NCI-H446 treated with DMSO at 0.1 percent for 48 hours (cell line): ENCODE measurements at regions not wholly inside any gene's neighbourhood (a gene's known extent, or its start where the extent isn't known, plus 50 kb on each side); places are given as distances from the start of the nearest gene placed in this dataset.

Experiments
- DNase-seq: peaks from one replicate; lab custom pipeline; 2025; lab: John Stamatoyannopoulos, UW

DNA sequence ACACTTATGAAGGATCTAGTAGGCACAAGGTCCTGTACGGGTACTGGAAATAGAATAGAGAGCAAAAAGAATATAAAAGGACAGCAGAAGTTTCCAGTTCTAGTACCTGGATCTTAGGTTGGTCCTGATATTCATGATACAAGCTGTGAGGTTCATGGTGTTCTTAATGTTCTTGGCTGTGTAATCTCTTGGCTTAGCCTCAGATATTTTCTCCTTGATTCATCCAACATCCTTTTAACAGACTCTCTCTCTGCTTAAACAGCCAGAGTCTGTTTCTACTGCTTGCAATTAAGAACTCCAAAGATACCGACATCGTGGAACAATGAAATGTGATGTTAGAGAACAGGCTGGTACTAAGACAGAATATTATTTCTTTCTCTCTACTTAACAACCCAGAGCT, 49.9 kb downstream of the CNTN3 start:
- no peak for DNase-seq

- no peak for DNase-seq
Measured at GRCh38 chr3:74562558-74563269, 51.7 kb downstream of the CNTN3 start.

- DNase-seq, result no peak
Measured at GRCh38 chr3:74561881-74562280, 52.6 kb downstream of the CNTN3 start.

DNA sequence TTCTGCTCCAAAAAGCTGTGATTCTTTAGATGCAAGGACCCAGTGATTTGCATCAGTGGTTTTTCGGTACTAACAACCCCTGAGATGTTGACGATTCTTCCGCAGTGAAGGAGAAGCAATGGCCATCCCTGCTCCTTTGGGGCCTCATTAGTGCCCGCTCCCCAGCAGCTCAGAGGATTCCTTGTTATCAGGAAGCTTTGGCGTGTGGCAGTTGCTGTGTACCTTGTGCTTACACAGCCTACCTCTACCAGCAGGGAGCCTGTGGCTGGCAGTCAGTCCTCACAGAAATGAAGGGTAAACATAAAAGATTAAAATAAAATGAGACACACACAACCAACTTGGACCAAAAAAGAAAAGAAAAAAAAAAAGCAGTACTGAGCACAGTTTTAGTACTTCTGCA, 55.2 kb downstream of the CNTN3 start:
- DNase-seq, result no peak

DNA sequence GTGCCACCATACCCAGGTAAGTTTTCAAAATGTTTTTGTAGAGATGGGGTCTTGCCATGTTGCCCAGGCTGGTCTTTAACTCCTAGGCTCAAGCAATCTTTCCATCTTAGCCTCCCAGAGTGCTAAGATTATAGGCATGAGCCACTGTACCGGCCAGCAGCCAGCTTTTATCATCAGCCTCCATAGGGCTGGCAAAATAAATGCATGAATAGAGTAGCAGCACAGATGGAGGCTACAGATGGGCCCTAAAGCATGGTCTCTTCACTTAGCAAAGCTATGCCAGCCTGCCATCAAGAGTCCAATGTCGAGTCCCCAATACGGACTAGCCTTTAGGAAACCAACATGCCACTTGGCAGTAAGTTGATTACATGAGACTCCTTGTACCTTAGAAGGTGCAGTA, 63.8 kb downstream of the CNTN3 start:
- peak; percentile 41 for DNase-seq

GRCh38 chr3:74546426-74546825, 68.0 kb downstream of the CNTN3 start:
- DNase-seq, result no peak

DNA sequence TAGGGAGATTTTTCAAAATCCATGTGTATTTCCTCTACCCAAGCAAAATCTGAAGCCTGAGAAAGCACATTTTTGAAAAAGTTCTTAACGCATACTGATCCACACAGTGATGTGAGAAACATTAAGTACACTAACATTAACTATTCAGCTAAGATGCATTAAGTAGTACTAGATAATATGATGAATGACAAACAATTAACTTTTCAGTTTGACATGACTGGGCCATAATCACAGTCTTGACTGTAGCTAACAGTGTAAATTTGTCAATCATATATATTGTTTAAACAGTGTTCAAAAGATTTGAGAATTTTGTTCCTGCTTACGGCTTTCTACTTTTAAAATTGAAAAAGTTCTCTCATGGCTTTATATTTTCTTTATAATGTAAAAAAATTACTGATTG, 72.0 kb downstream of the CNTN3 start:
- no peak for DNase-seq

- peak; percentile 5 for DNase-seq
Measured at GRCh38 chr3:74539876-74540275, 74.6 kb downstream of the CNTN3 start.

DNA sequence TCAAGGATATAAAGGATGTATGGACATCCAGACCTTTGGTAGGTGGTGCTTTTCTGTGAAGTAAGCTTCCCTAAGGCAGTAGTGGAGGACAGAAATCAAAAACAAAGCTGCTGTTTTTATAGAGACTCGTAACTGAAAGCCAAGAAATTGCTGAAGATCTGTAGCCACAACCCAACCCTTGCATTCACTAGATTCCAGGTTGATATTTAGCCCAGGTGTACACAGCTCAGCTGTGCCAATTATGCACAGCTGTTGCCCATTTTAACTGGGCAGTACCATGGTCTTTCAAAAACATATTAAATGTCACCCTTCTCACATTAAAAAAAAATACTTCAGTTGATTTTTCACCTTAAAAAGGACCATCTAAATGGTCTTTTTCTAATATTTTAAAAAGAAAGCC, 75.8 kb downstream of the CNTN3 start:
- DNase-seq, result no peak

DNA sequence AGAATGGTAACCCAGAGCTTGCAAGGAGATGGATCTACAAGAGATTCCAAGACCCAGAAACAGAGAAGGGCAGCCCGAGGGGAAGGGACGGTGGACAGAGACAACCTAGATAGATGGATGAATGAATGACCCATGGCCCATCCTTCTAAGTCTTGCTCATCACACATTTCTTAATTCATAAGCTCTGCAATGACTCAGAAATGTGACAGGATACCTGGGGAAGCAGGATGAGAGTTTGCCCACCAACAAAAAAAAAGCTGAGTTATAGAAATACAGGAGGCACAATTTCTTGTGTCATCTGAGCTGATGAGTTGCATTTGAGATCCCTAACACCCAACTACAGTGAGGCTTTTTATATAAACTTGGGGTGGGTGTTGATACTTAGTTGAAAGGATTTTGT, 76.6 kb downstream of the CNTN3 start:
- DNase-seq, result no peak

DNA sequence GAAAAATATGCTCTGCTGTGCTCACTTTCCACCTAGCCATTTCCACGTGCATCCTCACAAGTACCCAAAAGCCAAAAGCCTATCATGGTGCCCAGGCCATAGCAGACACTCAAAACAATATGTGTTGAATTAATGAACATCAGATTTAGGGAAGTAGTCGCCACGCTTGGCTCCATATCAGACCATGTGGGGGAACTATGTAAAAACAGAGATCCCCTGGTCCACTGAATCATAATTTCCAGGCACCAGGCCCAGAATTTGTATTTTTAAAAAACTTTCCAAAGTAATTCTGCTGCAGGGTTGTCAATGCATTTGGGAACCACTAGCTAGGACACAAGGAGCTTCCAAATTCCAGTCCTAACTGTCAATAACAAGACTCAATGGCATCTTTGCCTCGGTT, 77.3 kb downstream of the CNTN3 start:
- DNase-seq, result peak; percentile 52

DNA sequence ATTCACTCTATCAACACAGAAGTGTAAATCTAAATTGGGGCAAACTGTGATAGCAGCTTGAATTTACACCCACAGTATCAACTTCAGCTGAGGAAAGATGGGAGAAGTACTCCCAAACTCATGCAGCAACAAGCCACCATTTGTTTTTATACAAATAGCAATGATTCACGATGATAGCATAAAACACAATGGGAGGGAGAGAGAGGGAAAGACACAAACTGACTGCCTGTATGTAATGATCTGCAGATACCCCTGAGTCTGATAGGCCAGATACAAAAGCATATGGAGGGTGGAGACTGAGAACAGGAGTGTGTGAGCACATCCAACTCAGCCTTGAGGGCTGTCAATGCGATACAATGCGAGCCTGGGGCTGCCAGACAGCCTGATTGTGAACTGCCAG, 79.2 kb downstream of the CNTN3 start:
- no peak for DNase-seq

- DNase-seq, result no peak
Measured at GRCh38 chr3:74534611-74535010, 79.8 kb downstream of the CNTN3 start.

DNA sequence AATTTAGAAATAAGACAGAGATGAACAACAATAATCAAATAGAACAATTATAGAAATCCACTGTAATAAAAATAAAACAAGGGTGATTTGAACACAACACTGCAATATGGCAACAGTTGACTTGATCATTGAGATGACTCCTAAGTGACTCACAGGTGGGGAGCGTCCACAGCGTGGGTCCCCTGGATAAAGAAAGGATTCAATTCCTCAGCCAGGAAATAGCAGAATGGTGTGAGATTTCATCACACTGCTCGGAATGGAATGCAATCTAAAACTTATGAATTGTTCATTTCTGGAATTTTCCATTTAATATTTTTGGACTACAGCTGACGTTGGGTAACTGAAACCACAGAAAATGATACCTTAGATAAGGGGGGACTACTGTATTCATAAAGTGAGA, 82.0 kb downstream of the CNTN3 start:
- DNase-seq, result no peak

- no peak for DNase-seq
Measured at GRCh38 chr3:74531491-74531890, 83.0 kb downstream of the CNTN3 start.

GRCh38 chr3:74529145-74529544, 85.3 kb downstream of the CNTN3 start:
- no peak for DNase-seq

GRCh38 chr3:74527566-74527965, 86.9 kb downstream of the CNTN3 start:
- DNase-seq, result no peak

- DNase-seq, result no peak
Measured at GRCh38 chr3:74523811-74524210, 90.6 kb downstream of the CNTN3 start.

DNA sequence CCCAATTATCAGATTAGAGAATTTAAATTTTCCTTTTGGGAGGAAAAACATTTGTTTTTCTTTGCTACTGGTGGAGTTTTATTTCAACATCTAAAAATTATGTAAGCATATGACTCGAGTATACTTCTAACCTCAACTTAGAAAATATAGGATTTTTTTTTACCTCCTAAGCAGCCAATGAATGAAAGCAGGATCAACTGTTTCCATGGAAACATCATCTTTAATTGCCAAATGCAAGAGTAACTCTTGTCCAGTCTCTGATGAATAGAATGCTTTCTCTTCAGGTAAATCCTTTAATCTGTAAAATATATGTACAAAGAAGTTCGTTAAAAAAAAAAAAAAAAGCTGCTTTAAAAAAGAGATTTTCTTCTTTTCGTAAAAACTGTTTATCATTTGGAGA, 93.6 kb downstream of the CNTN3 start:
- no peak for DNase-seq

DNA sequence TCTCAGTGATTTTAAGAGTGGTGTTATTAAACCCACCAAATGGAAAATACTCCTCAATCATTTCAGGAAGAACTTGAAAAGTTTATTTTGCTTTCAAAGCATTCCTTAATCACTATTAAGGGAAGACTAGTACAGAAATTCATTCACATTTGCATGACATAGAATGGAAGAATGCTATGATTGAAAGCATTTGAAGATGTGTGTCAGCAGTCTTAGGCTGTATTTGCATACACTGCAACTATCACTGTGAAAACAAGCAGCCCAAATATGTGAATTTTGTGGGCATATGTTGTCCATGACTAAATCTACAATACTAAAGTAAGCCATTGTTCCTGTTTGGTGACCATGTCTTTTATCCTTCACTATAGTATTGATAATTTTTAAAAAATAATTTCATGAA, 95.8 kb downstream of the CNTN3 start:
- no peak for DNase-seq

GRCh38 chr3:74516019-74516418, 98.4 kb downstream of the CNTN3 start:
- DNase-seq, result no peak

DNA sequence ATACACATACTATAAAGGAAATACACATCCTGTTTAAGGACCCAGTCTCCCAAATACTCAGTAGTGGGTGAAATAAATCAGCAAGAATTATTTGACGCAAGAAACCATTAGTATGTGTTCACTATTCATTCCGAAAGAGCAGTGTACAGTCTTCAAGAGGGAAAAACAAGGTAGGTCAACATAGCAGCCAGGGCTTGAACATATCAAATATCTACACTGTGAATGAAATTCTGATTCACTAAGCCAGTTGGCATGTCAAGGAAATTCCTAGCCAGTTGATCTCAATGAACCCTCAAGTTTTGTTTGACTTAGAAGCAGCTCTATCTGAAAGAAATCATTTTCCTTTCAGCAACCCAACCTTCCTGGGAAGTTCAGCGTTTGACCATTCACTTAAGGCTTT, 99.0 kb downstream of the CNTN3 start:
- DNase-seq, result no peak

GRCh38 chr3:74511078-74511477, 103.4 kb downstream of the CNTN3 start:
- no peak for DNase-seq

DNA sequence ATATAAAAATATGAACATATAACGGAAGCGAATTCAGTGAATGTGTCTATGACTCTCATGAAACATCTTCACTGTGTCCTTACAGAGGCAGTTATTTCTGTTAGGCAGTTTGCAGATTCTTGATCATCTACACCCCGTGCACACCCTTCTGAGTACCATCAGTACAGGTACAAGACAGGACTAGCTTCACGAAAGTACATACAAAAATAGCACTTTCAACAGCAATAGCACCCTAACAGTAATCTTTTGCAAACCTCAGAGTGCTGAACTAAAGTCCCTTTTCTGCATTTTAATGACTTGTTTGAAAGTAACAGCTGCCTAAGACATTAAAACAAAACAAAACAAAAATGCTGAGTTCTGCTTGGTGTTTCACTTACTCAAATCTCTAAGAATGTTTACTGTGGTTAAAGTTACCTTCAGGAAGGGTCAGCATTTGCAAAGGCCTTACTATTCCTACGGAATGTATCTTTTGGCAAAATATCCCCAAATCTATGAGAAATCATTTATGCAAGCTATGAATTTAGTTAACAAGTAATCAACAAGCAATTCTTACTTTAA, 104.1 kb downstream of the CNTN3 start:
- DNase-seq, result no peak
